ENCODE measurements at regions not wholly inside any gene's neighbourhood (a gene's known extent, or its start where the extent isn't known, plus 50 kb on each side); places are given as distances from the start of the nearest gene placed in this dataset.

DNA sequence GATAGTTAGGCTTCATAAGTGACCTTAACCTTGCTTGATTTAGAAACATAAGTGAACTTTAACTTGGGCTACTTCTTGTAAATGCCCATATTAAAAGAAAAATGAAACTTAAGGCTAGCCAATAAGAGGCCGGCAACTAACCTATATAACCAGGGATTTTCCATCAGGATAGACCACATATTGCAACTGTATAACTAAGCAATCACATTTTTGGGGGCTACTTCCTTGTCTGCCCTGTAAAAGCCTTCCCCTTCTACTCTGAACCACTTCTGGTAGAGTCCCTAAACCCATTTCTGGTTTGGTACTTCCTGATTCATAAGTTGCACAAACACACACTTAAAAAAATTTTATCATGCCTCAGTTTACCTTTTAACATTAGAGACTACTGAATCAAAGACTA lies 150.9 kb upstream of the UBE2E2 start:
- TF ChIP-seq CTCF (IDR thresholded peaks at IDR 0.05; ENCODE audit: low read length) (no peak), EZH2 (IDR thresholded peaks at IDR 0.05; ENCODE audit: borderline replicate concordance, low read length) (no peak)
